NCI-H748 treated with DMSO at 0.1 percent for 48 hours (cell line): ENCODE measurements at regions not wholly inside any gene's neighbourhood (a gene's known extent, or its start where the extent isn't known, plus 50 kb on each side); places are given as distances from the start of the nearest gene placed in this dataset.
"Not testable (repeated sequence)": the region's sequence is repeated elsewhere in the genome, so short reads cannot be mapped to it uniquely, and the experiment has no call there.

Experiments
- DNase-seq: peaks from one replicate; lab custom pipeline; 2025; lab: John Stamatoyannopoulos, UW

GRCh38 chr2:125615438-125615837 is 1040.5 kb upstream of the GYPC start:
- DNase-seq = no peak

- DNase-seq = no peak
Measured at GRCh38 chr2:125630377-125630776, 1025.6 kb upstream of the GYPC start.

GRCh38 chr2:125634662-125635061 is 1021.3 kb upstream of the GYPC start:
- no peak for DNase-seq

- no peak for DNase-seq
Measured at GRCh38 chr2:125638345-125638744, 1017.6 kb upstream of the GYPC start.

- DNase-seq = no peak
Measured at GRCh38 chr2:125642032-125642431, 1013.9 kb upstream of the GYPC start.

GRCh38 chr2:125643128-125643527 is 1012.8 kb upstream of the GYPC start:
- DNase-seq = no peak

- no peak for DNase-seq
Measured at GRCh38 chr2:125643585-125643984, 1012.4 kb upstream of the GYPC start.

- peak; percentile 62 for DNase-seq
Measured at GRCh38 chr2:125644257-125644656, 1011.7 kb upstream of the GYPC start.

GRCh38 chr2:125652280-125652679 is 1003.7 kb upstream of the GYPC start:
- no peak for DNase-seq

- DNase-seq = no peak
Measured at GRCh38 chr2:125654226-125654625, 1001.7 kb upstream of the GYPC start.

- DNase-seq = no peak
Measured at GRCh38 chr2:125656190-125656589, 999.8 kb upstream of the GYPC start.

- DNase-seq = no peak
Measured at GRCh38 chr2:125658583-125658982, 997.4 kb upstream of the GYPC start.

- not testable (repeated sequence) for DNase-seq
Measured at GRCh38 chr2:125660369-125660768, 995.6 kb upstream of the GYPC start.

- no peak for DNase-seq
Measured at GRCh38 chr2:125667630-125668029, 988.3 kb upstream of the GYPC start.

- no peak for DNase-seq
Measured at GRCh38 chr2:125679903-125680302, 976.1 kb upstream of the GYPC start.

- no peak for DNase-seq
Measured at GRCh38 chr2:125680809-125681208, 975.1 kb upstream of the GYPC start.

GRCh38 chr2:125681576-125681975 is 974.4 kb upstream of the GYPC start:
- no peak for DNase-seq

- DNase-seq = no peak
Measured at GRCh38 chr2:125681976-125682805, 973.8 kb upstream of the GYPC start.

- no peak for DNase-seq
Measured at GRCh38 chr2:125684256-125684655, 971.7 kb upstream of the GYPC start.

GRCh38 chr2:125684932-125685331 is 971.0 kb upstream of the GYPC start:
- DNase-seq = no peak

- peak; percentile 86 for DNase-seq
Measured at GRCh38 chr2:125696560-125696959, 959.4 kb upstream of the GYPC start.

- DNase-seq = no peak
Measured at GRCh38 chr2:125698280-125698679, 957.7 kb upstream of the GYPC start.

GRCh38 chr2:125701070-125701469 is 954.9 kb upstream of the GYPC start:
- DNase-seq = no peak

- no peak for DNase-seq
Measured at GRCh38 chr2:125707611-125708010, 948.3 kb upstream of the GYPC start.
